ENCODE measurements at regions not wholly inside any gene's neighbourhood (a gene's known extent, or its start where the extent isn't known, plus 50 kb on each side); places are given as distances from the start of the nearest gene placed in this dataset.

DNA sequence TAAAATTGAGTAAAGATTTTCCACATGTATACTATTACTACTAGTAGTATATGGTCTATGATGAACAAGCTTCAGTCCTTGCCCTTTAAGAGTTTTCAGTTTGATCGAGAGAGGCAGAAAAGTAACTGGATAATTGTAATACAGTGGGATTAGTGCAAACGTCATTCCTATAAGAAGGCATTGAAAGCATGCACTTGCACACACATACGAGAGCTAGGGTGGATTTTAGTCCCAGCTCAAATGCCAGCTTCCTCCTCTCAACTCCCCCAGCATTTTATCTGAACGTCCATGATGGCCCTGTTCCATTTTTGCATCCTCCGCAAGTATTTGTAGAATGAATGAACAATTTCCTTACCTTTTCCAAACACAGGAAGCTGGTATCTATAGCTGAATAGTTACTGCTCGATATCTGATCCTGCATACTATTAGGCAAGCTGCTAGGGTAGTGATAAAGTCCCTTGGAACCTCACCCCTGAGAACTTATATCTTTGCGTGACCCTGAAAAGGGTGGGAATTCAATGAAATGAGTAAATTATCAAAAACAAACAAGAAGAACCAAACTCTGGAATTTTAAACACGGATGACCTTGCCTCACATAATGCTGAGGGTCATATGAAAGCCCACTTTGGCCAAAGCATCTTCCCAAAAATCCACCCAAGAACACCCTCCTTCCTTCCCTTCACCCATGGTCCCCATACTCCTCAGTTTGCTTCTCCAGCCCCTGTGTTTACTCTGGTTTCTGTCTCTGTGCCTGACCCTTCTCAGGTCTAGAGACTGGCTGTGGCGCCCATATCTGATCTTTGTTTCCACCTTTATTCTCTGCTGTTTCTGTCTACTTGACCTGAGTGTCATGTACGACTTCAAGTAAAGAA, 60.5 kb downstream of the TMEM100 start:
- TF ChIP-seq ZSCAN30 (tag by site-specific recombination; IDR thresholded peaks at IDR 0.05) (no peak), ZIC2 (tag by site-specific recombination; IDR thresholded peaks at IDR 0.05) (no peak), ZNF335 (tag by site-specific recombination; conservative IDR thresholded peaks at IDR 0.05) (no peak), ZNF654 (tag by site-specific recombination; IDR thresholded peaks at IDR 0.05; ENCODE audit: low read depth) (no peak), YY1 (tag by site-specific recombination; IDR thresholded peaks at IDR 0.05) (no peak), ZNF830 (tag by site-specific recombination; IDR thresholded peaks at IDR 0.05; ENCODE audit: low read depth) (no peak), ZBTB8A (tag by site-specific recombination; IDR thresholded peaks at IDR 0.05) (no peak), ZBTB7A (tag by site-specific recombination; IDR thresholded peaks at IDR 0.05; ENCODE audit: low read depth) (no peak)
- TF ChIP-seq, protein P1, sequence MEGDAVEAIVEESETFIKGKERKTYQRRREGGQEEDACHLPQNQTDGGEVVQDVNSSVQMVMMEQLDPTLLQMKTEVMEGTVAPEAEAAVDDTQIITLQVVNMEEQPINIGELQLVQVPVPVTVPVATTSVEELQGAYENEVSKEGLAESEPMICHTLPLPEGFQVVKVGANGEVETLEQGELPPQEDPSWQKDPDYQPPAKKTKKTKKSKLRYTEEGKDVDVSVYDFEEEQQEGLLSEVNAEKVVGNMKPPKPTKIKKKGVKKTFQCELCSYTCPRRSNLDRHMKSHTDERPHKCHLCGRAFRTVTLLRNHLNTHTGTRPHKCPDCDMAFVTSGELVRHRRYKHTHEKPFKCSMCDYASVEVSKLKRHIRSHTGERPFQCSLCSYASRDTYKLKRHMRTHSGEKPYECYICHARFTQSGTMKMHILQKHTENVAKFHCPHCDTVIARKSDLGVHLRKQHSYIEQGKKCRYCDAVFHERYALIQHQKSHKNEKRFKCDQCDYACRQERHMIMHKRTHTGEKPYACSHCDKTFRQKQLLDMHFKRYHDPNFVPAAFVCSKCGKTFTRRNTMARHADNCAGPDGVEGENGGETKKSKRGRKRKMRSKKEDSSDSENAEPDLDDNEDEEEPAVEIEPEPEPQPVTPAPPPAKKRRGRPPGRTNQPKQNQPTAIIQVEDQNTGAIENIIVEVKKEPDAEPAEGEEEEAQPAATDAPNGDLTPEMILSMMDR (tag by site-specific recombination; IDR thresholded peaks at IDR 0.05), result no peak
- TF ChIP-seq, protein P2, sequence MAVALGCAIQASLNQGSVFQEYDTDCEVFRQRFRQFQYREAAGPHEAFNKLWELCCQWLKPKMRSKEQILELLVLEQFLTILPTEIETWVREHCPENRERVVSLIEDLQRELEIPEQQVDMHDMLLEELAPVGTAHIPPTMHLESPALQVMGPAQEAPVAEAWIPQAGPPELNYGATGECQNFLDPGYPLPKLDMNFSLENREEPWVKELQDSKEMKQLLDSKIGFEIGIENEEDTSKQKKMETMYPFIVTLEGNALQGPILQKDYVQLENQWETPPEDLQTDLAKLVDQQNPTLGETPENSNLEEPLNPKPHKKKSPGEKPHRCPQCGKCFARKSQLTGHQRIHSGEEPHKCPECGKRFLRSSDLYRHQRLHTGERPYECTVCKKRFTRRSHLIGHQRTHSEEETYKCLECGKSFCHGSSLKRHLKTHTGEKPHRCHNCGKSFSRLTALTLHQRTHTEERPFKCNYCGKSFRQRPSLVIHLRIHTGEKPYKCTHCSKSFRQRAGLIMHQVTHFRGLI (tag by site-specific recombination; IDR thresholded peaks at IDR 0.05), result no peak
- TF ChIP-seq, protein P3, sequence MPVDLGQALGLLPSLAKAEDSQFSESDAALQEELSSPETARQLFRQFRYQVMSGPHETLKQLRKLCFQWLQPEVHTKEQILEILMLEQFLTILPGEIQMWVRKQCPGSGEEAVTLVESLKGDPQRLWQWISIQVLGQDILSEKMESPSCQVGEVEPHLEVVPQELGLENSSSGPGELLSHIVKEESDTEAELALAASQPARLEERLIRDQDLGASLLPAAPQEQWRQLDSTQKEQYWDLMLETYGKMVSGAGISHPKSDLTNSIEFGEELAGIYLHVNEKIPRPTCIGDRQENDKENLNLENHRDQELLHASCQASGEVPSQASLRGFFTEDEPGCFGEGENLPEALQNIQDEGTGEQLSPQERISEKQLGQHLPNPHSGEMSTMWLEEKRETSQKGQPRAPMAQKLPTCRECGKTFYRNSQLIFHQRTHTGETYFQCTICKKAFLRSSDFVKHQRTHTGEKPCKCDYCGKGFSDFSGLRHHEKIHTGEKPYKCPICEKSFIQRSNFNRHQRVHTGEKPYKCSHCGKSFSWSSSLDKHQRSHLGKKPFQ (tag by site-specific recombination; IDR thresholded peaks at IDR 0.05), result no peak
- TF ChIP-seq, protein P4, sequence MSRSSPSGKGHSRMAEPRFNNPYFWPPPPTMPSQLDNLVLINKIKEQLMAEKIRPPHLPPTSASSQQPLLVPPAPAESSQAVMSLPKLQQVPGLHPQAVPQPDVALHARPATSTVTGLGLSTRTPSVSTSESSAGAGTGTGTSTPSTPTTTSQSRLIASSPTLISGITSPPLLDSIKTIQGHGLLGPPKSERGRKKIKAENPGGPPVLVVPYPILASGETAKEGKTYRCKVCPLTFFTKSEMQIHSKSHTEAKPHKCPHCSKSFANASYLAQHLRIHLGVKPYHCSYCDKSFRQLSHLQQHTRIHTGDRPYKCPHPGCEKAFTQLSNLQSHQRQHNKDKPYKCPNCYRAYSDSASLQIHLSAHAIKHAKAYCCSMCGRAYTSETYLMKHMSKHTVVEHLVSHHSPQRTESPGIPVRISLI (tag by site-specific recombination; IDR thresholded peaks at IDR 0.05), result no peak

All from HEK293 (cell line).